Middle frontal gyrus (tissue), 1 donor: ENCODE measurements at regions not wholly inside any gene's neighbourhood (a gene's known extent, or its start where the extent isn't known, plus 50 kb on each side); places are given as distances from the start of the nearest gene placed in this dataset.
"Not testable (repeated sequence)": the region's sequence is repeated elsewhere in the genome, so short reads cannot be mapped to it uniquely, and the experiment has no call there.

Source experiments
- DNase-seq: peaks from one replicate; pipeline ENCODE4 v3.0.0-alpha.2; 2015; ENCODE audit warnings: low spot score; ENCODE audit errors: extremely low spot score

- DNase-seq, result no peak
Measured at GRCh38 chr2:36235882-36236281, 119.7 kb upstream of the CRIM1 start.

- no peak for DNase-seq
Measured at GRCh38 chr2:36235426-36235825, 120.2 kb upstream of the CRIM1 start.

GRCh38 chr2:36223259-36223658 is 132.3 kb upstream of the CRIM1 start:
- no peak for DNase-seq

- no peak for DNase-seq
Measured at GRCh38 chr2:36222485-36222884, 133.1 kb upstream of the CRIM1 start.

DNA sequence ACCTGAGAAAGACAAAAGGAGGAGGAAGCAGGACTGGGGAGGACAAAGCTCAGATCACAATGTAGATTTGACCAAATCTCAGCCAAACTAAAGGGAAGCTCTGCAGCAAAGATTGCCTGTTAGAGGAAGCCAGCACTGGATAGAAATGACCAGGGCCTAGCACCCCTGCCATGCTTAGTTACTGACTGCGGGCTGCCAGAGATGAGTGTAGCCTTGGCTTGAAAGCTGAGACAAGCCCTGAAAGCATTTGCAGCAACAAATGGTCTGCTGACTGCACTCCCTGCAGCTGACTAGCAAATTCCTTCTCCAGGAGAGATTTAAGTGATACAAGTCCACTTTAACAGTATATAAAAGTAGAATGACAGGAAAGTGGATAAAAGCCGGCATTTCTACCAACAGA is 140.9 kb upstream of the CRIM1 start:
- DNase-seq, result no peak

GRCh38 chr2:36203366-36203765 is 152.2 kb upstream of the CRIM1 start:
- DNase-seq, result no peak

GRCh38 chr2:36197181-36197971 is 158.2 kb upstream of the CRIM1 start:
- no peak for DNase-seq

DNA sequence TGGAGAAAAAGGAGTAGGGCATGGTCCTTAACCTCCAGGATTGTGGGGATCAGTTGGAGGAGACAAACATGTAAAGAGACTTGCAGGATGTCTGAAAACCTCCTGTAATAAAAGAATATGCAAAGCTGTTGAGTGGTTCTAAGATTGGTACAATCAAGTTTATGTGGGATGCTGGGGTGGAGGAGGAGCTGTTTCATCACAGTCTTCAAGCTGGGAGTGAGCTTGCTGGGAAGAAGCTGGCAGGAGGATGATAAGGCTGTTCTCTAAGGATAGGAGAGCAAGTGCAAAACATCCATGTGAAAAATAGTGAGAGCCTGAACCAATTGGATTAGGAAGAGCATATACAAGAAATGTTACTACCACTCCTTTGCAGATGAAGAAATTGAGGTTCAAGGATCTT is 161.9 kb upstream of the CRIM1 start:
- DNase-seq, result no peak

GRCh38 chr2:36192983-36193382 is 162.6 kb upstream of the CRIM1 start:
- no peak for DNase-seq

DNA sequence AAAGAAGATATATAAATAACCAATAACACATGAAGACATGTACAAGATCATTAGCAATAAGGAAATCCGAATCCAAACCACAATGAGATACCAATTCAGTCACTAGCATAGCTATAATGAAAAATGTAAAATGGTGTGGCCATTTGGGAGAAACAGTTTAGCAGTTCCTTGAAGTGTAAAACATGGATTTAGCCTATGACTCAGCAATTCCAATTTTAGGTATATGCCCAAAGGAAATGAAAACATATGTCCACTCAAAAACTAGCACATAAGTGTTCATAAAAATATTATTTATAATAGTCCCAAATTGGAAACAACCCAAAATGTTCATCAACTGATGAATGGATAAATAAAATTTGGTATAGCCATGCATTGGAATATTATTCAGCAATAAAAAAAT is 165.5 kb upstream of the CRIM1 start:
- DNase-seq, result no peak

DNA sequence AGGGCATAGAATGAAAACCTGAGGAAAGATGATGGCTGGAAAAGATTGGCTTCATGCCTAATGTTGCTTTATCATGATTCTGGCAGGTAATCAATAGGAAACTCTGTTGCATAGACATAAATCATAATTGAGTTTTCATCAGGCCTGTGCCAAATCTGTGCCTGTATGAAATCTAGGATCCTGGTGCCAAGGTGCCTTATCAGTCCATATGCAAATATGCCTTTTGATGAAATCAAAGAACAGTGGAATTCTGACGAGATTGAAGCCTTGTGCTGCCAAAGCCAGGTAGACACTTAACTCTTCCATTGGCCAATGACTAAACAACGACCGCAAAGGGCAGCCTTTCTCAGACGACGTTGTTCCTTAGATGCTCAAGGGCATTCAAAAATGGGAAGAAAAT is 170.0 kb upstream of the CRIM1 start:
- DNase-seq, result no peak

GRCh38 chr2:36184848-36185247 is 170.7 kb upstream of the CRIM1 start:
- no peak for DNase-seq

DNA sequence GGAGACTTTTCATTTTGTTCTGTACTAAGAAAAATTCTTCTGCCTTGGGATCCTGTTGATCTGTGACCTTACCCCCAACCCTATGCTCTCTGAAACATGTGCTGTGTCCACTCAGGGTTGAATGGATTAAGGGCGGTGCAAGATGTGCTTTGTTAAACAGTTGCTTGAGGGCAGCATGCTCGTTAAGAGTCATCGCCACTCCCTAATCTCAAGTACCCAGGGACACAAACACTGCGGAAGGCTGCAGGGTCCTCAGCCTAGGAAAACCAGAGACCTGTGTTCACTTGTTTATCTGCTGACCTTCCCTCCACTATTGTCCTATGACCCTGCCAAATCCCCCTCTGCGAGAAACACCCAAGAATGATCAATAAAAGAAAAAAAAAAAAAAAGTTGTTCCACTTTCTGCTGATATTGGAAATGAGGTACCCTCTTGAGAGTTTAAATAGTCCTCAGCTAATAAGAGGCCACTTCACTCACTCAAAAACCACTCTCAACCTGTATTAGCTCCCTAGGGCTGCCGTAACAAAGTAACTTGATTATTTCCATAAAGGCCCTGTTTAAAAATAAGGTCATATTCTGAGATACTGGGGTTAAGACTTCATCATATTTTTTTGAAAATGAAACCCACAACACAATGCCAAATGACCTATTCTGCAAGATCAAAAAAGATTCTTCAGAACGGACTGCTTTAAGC is 174.6 kb upstream of the CRIM1 start:
- not testable (repeated sequence) for DNase-seq

- DNase-seq, result not testable (repeated sequence)
Measured at GRCh38 chr2:36180293-36180692, 175.3 kb upstream of the CRIM1 start.

- not testable (repeated sequence) for DNase-seq
Measured at GRCh38 chr2:36179668-36180269, 175.8 kb upstream of the CRIM1 start.

- DNase-seq, result no peak
Measured at GRCh38 chr2:36178384-36178783, 177.2 kb upstream of the CRIM1 start.

GRCh38 chr2:36177282-36177681 is 178.3 kb upstream of the CRIM1 start:
- no peak for DNase-seq

GRCh38 chr2:36174920-36175319 is 180.7 kb upstream of the CRIM1 start:
- no peak for DNase-seq

GRCh38 chr2:36173760-36174404 is 181.7 kb upstream of the CRIM1 start:
- DNase-seq, result no peak

- DNase-seq, result no peak
Measured at GRCh38 chr2:36172824-36173223, 182.8 kb upstream of the CRIM1 start.

- DNase-seq, result no peak
Measured at GRCh38 chr2:36170805-36171204, 184.8 kb upstream of the CRIM1 start.

DNA sequence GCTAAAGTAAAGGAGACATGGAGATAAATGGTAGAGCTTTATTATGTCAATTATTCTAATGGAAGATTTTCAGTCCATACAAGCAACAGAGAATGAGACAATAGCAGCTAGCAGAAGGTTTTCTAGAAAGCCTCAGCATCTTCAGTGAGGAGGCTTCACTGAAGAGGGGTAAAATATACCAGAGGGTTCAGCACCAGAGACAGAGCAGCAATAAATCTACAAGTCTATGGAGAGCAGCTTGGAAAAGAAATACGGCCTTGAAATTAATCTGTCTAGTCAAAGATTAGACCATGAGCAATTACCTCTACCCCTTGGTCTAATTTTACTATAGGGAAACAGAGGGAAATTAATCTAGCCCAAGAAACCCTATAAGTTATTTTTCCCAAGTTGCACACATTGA is 185.7 kb upstream of the CRIM1 start:
- DNase-seq, result no peak
